ENCODE measurements at regions not wholly inside any gene's neighbourhood (a gene's known extent, or its start where the extent isn't known, plus 50 kb on each side); places are given as distances from the start of the nearest gene placed in this dataset.

- TF ChIP-seq SP1 (IDR thresholded peaks at IDR 0.05) (no peak), FOXA1 (IDR thresholded peaks at IDR 0.05) (no peak), TARDBP (IDR thresholded peaks at IDR 0.05) (no peak), BHLHE40 (IDR thresholded peaks at IDR 0.05; ENCODE audit: borderline replicate concordance) (no peak), SUZ12 (IDR thresholded peaks at IDR 0.05) (no peak), LEF1 (IDR thresholded peaks at IDR 0.05; ENCODE audit: borderline replicate concordance) (no peak), ZNF384 (IDR thresholded peaks at IDR 0.05) (no peak), CTBP1 (IDR thresholded peaks at IDR 0.05; ENCODE audit: borderline replicate concordance) (no peak), FOXM1 (IDR thresholded peaks at IDR 0.05; ENCODE audit: borderline replicate concordance) (no peak), ARNT (IDR thresholded peaks at IDR 0.05) (no peak), FOXK2 (IDR thresholded peaks at IDR 0.05) (no peak), PKNOX1 (IDR thresholded peaks at IDR 0.05) (no peak), NFRKB (IDR thresholded peaks at IDR 0.05) (no peak)
Measured at GRCh38 chr2:187017438-187017837, 168.5 kb upstream of the ZSWIM2 start.
